HG03135 (cell line): ENCODE measurements at regions not wholly inside any gene's neighbourhood (a gene's known extent, or its start where the extent isn't known, plus 50 kb on each side); places are given as distances from the start of the nearest gene placed in this dataset.
"Not testable (repeated sequence)": the region's sequence is repeated elsewhere in the genome, so short reads cannot be mapped to it uniquely, and the experiment has no call there.

Source experiments
- ATAC-seq: cut with Tn5 transposase; IDR thresholded peaks from one replicate; pipeline ENCODE4 v1.9.1; 2021; ENCODE audit warnings: mild to moderate bottlenecking, moderate library complexity; ENCODE audit not compliant: unreplicated experiment

GRCh38 chr3:71994906-71995305 is 210.0 kb upstream of the PROK2 start:
- ATAC-seq = no peak

DNA sequence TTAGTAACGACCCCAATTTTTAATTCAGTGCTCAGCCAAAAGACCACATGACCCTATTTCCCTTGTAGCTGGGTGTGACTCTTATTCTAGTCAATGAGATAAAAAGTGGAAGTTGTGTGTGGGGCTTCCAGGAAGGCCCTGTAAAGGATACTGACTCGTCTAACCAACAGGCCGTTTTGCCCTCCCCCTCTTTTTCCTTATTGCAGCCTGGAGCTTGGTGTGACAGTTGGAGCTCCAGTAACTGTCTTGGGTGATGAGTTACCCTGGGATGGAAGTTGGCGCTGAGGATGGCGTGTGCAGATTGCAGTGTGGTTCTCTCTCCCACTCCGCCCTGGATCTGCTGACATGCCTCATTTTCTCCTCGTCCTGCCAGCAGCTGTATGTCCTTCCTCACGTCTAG is 209.3 kb upstream of the PROK2 start:
- ATAC-seq = no peak

- ATAC-seq = no peak
Measured at GRCh38 chr3:71991681-71992080, 206.7 kb upstream of the PROK2 start.

- no peak for ATAC-seq
Measured at GRCh38 chr3:71991046-71991445, 206.1 kb upstream of the PROK2 start.

DNA sequence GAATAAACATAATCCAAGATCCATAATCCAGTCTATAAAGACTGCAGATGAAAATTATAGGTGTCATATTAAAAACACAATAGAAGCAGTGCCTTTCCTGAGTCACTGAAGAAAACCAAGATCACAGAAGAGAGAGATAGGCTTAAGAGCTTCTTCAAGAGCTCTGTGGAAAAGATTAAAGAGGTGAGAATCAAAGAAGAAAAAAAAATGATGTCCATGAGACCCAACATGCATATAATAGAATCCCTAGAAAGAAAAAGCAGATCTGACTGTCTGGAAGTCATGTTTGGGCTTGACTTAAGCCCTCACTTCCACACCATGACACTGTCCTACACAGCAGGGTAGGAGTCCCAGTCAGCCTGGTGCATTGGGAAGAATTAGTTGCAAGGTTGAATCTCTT is 205.6 kb upstream of the PROK2 start:
- no peak for ATAC-seq

DNA sequence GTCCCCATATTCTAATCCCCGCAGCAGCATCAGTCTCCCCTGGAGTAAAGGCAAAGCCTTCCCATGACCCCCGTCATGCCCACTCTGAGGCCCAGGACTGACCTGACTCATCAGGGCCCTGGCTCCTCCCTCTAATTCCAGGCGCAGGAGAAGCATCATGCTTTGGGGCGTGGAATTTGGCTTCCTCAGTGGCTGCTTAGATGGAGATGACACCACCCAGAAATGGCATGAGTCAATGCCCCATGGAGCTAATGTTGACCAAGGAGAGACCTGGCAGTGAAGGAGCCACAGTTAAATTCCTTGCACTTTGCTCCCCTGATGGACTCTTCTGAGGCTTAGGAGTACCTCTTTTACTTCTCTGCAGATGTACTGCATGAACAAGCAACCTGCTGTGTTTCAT is 204.2 kb upstream of the PROK2 start:
- ATAC-seq = no peak

GRCh38 chr3:71987828-71988227 is 202.9 kb upstream of the PROK2 start:
- ATAC-seq = no peak

GRCh38 chr3:71987089-71987735 is 202.3 kb upstream of the PROK2 start:
- ATAC-seq = no peak

GRCh38 chr3:71986606-71987005 is 201.7 kb upstream of the PROK2 start:
- no peak for ATAC-seq

GRCh38 chr3:71984843-71985613 is 200.1 kb upstream of the PROK2 start:
- ATAC-seq = peak; percentile 92

DNA sequence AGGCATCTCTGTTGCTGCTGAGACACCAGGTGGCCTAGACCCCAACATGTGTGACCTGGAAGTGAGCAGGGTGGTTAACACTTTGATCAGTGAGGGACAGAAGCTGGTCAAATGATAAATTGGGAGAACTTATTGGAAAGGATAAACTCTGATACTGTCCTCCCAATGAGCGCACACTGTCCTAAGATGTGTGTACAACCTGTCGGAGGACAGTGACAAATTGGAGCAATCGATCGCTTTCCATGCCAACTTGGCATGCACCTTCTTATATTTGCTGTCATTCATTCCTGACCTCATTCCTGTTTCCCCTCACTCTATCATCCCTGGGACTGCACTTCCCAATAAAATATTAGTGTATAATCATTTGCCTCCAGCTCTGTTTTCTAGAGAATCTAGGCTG is 198.7 kb upstream of the PROK2 start:
- ATAC-seq = no peak

DNA sequence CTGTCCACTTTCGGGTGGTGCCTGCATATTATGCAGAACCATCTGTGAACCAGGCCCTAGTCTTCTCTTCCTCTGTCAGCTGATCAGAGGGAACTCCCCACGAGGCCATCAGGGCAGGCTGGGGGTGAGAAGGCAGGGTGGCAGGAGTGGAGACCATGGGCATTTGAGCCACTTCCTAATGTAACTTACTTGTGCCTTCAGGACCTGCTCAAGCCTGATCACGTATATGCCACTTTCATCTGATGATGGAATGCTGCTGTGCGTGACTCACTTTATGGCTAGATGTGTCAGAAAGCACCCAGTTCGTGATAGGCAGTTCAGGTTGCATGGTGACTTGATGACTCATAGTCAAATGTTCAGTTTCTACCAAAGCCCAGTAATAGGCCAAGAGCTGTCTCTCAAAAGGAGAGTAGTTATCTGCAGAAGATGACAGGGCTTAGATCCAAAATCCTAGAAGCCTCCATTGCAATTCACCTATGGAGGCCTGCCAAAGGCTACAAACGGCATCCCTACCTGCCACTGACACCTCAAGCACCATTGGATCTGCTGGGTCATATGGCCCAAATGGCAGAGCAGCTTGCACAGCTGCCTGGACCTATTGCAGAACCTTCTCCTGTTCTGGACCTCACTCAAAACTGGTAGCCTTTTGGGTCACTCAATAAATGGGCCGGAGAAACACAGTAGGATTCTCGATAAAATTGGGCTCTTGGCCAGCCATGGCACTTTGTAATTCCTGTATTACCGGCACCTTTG is 197.7 kb upstream of the PROK2 start:
- ATAC-seq = not testable (repeated sequence)

GRCh38 chr3:71979175-71979574 is 194.2 kb upstream of the PROK2 start:
- no peak for ATAC-seq

- ATAC-seq = peak; percentile 78
Measured at GRCh38 chr3:71978150-71978721, 193.3 kb upstream of the PROK2 start.

- ATAC-seq = no peak
Measured at GRCh38 chr3:71977525-71977924, 192.6 kb upstream of the PROK2 start.

GRCh38 chr3:71975573-71975972 is 190.6 kb upstream of the PROK2 start:
- ATAC-seq = no peak

DNA sequence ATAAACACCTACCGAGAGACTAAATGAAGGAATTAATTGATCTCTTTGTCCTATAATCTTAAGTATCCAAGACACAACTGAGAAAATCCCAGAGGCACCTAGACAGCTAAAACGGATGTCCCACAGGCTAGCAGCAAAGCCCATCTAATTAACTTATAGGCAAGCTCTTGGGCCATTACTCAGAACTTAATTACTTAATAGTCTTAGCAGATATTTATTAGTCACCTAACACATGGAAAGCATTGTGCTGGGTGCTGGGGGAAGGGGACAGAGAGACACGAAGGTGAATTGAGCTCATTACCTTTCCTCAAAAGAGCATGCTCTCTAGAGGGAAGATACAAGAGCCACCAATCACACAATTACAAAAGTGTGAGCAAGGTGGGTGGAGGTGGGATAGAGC is 189.8 kb upstream of the PROK2 start:
- ATAC-seq = no peak

DNA sequence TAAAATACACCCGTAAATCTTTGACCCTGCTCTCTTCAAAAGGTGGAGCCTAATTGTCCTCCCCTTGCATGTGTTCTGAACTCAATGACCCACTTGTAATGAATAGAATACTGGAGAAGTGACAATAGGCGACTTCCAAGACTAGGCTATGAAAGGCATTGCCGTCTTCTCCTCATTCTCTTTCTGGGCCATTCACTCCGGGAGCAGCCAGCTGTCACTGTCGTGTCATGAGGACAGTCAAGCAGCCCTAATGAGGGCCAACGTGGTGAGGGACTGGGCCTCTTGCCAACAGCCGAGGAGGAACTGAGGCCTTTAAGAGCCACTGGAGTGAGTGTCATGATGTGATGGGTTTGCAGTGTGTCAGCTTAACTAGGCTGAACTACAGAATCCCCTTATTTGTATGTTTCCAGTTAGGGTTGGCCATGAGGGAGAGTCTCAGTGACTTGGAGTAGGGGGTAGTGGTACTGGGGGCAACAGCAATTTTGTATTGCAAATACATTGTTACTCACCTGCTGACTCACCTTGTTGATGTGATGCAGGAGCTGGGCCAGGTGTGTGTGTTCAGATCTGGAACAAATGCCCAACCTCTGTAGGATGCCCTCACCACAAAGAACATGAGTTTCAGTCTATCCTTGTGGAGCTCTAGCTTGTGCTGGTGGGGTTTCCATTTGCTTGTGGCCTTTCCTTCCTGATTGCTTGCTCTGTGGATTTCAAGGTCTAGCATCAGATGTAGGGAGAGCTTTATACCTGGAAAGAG is 188.5 kb upstream of the PROK2 start:
- ATAC-seq = no peak

- ATAC-seq = no peak
Measured at GRCh38 chr3:71972031-71972430, 187.1 kb upstream of the PROK2 start.

DNA sequence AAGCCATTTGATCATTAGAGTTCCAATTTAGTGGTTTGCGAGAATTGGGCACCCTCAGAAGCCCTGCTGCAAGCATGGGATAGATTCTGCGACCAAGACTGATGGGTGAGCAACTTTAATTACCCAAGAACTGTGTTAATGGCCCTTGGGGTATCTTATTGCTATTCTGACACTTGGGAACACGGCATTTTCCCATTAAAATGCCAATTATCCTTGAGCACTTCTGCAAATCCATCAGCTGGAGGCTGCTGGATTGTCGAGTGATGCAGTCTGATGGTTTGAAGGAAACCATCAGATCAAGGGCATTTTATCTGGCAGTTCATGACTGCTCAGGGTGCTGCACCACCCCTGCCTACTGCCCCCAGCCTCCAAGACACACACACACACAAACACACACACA is 183.6 kb upstream of the PROK2 start:
- no peak for ATAC-seq

GRCh38 chr3:71966185-71966584 is 181.2 kb upstream of the PROK2 start:
- ATAC-seq = no peak
